Muscle of leg (tissue), 3 donors: ENCODE measurements at regions not wholly inside any gene's neighbourhood (a gene's known extent, or its start where the extent isn't known, plus 50 kb on each side); places are given as distances from the start of the nearest gene placed in this dataset.
"Not testable (repeated sequence)": the region's sequence is repeated elsewhere in the genome, so short reads cannot be mapped to it uniquely, and the experiment has no call there.

ENCODE experiments used
- DNase-seq: peaks from one replicate; pipeline ENCODE4 v3.0.0; 2013
- H3K27ac ChIP-seq: one replicate; pipeline ENCODE4 v1.5.1; 2013; ENCODE audit warnings: mild to moderate bottlenecking, low read length, control low read depth
- H3K27me3 ChIP-seq: one replicate; pipeline ENCODE4 v1.6.1; 2013; ENCODE audit warnings: low read length; ENCODE audit not compliant: control insufficient read depth, insufficient read depth
- H3K36me3 ChIP-seq: one replicate; pipeline ENCODE4 v1.6.1; 2013; ENCODE audit warnings: low read length; ENCODE audit not compliant: control insufficient read depth, insufficient read depth
- H3K4me1 ChIP-seq: one replicate; pipeline ENCODE4 v1.6.1; 2013; ENCODE audit warnings: low read length; ENCODE audit not compliant: control insufficient read depth, insufficient read depth
- H3K4me3 ChIP-seq: one replicate; pipeline ENCODE4 v1.5.1; 2013; ENCODE audit warnings: low read length, control low read depth
- H3K9me3 ChIP-seq: replicated peaks from 2 replicates; pipeline ENCODE4 v1.6.1; 2013; ENCODE audit warnings: low read depth, low read length; ENCODE audit not compliant: control insufficient read depth
- WGBS: methylation state at CpG from one replicate; pipeline ENCODE4 v1.1.5; 2013; ENCODE audit warnings: missing lambda C conversion rate; ENCODE audit not compliant: insufficient coverage; 5-methylcytosine and 5-hydroxymethylcytosine counted together

GRCh38 chr7:115585015-115585718 lies 445.4 kb downstream of the TFEC start:
- no peak for DNase-seq
- no peak overlapping the region for H3K27ac ChIP-seq
- no peaks in the 10 kb centered on the region for H3K36me3 ChIP-seq
- no peak overlapping the region for H3K4me3 ChIP-seq
- H3K9me3 ChIP-seq = no peaks in the 10 kb centered on the region
- no peaks in the 10 kb centered on the region for H3K27me3 ChIP-seq
- no CpG with 5 or more reads among the region's 5 CpGs for WGBS
- H3K4me1 ChIP-seq = no peaks in the 10 kb centered on the region

- H3K4me1 ChIP-seq = no peaks in the 10 kb centered on the region
- H3K9me3 ChIP-seq = no peaks in the 10 kb centered on the region
- no CpG with 5 or more reads among the region's 1 CpG for WGBS
- H3K4me3 ChIP-seq = no peak overlapping the region
- peak; percentile 35 for DNase-seq
- no peak overlapping the region for H3K27ac ChIP-seq
- H3K27me3 ChIP-seq = no peaks in the 10 kb centered on the region
- no peaks in the 10 kb centered on the region for H3K36me3 ChIP-seq
Observed at GRCh38 chr7:115582956-115583355, 447.6 kb downstream of the TFEC start.

- no peaks in the 10 kb centered on the region for H3K27me3 ChIP-seq
- no peak overlapping the region for H3K4me3 ChIP-seq
- peak; percentile 76 for DNase-seq
- H3K36me3 ChIP-seq = no peaks in the 10 kb centered on the region
- WGBS = 50% methylated on average over 1 of the region's 2 CpGs
- H3K27ac ChIP-seq = no peak overlapping the region
- H3K9me3 ChIP-seq = no peaks in the 10 kb centered on the region
- H3K4me1 ChIP-seq = no peaks in the 10 kb centered on the region
Observed at GRCh38 chr7:115578576-115578975, 452.0 kb downstream of the TFEC start.

- no peaks in the 10 kb centered on the region for H3K36me3 ChIP-seq
Observed at GRCh38 chr7:115574681-115575291, 455.8 kb downstream of the TFEC start.

GRCh38 chr7:115572111-115572510 lies 458.5 kb downstream of the TFEC start:
- no peaks in the 10 kb centered on the region for H3K4me1 ChIP-seq
- H3K4me3 ChIP-seq = no peak overlapping the region
- no peaks in the 10 kb centered on the region for H3K9me3 ChIP-seq
- no CpG with 5 or more reads among the region's 1 CpG for WGBS
- no peaks in the 10 kb centered on the region for H3K27me3 ChIP-seq
- peak; percentile 84 for DNase-seq
- no peaks in the 10 kb centered on the region for H3K36me3 ChIP-seq
- no peak overlapping the region for H3K27ac ChIP-seq

More at GRCh38 chr7:115574681-115575291, 455.8 kb downstream of the TFEC start:
- Histone ChIP-seq H3K4me1 (no peaks in the 10 kb centered on the region), H3K27me3 (no peaks in the 10 kb centered on the region), H3K9me3 (no peaks in the 10 kb centered on the region), H3K4me3 (no peak overlapping the region), H3K27ac (no peak overlapping the region)
- no CpG with 5 or more reads among the region's 6 CpGs for WGBS
- DNase-seq = no peak

GRCh38 chr7:115561335-115562110 lies 469.0 kb downstream of the TFEC start:
- 44% methylated on average over 2 of the region's 9 CpGs for WGBS

GRCh38 chr7:115559877-115560276 lies 470.7 kb downstream of the TFEC start:
- H3K9me3 ChIP-seq = no peaks in the 10 kb centered on the region
- no peak for DNase-seq
- no peaks in the 10 kb centered on the region for H3K27me3 ChIP-seq
- no peaks in the 10 kb centered on the region for H3K36me3 ChIP-seq
- H3K4me1 ChIP-seq = no peaks in the 10 kb centered on the region
- H3K4me3 ChIP-seq = no peak overlapping the region
- no peak overlapping the region for H3K27ac ChIP-seq
- WGBS = no CpG with 5 or more reads among the region's 1 CpG

More at GRCh38 chr7:115561335-115562110, 469.0 kb downstream of the TFEC start:
- no peak overlapping the region for H3K4me3 ChIP-seq
- no peak for DNase-seq
- H3K9me3 ChIP-seq = no peaks in the 10 kb centered on the region
- no peaks in the 10 kb centered on the region for H3K27me3 ChIP-seq
- no peaks in the 10 kb centered on the region for H3K36me3 ChIP-seq
- H3K4me1 ChIP-seq = no peaks in the 10 kb centered on the region
- no peak overlapping the region for H3K27ac ChIP-seq

- H3K4me3 ChIP-seq = no peak overlapping the region
- no CpG with 5 or more reads among the region's 1 CpG for WGBS
Observed at GRCh38 chr7:115558161-115558560, 472.4 kb downstream of the TFEC start.

GRCh38 chr7:115557296-115557695 lies 473.3 kb downstream of the TFEC start:
- H3K27me3 ChIP-seq, H3K4me3 ChIP-seq, H3K9me3 ChIP-seq, H3K27ac ChIP-seq, DNase-seq, H3K4me1 ChIP-seq, H3K36me3 ChIP-seq: not testable (repeated sequence)
- WGBS = no CpG with 5 or more reads among the region's 2 CpGs

More at GRCh38 chr7:115558161-115558560, 472.4 kb downstream of the TFEC start:
- Histone ChIP-seq H3K9me3 (no peaks in the 10 kb centered on the region), H3K36me3 (no peaks in the 10 kb centered on the region), H3K4me1 (no peaks in the 10 kb centered on the region), H3K27ac (no peak overlapping the region), H3K27me3 (no peaks in the 10 kb centered on the region)
- DNase-seq = no peak

GRCh38 chr7:115552766-115553165 lies 477.8 kb downstream of the TFEC start:
- Histone ChIP-seq H3K36me3 (no peaks in the 10 kb centered on the region), H3K27me3 (no peaks in the 10 kb centered on the region), H3K27ac (no peak overlapping the region), H3K9me3 (no peaks in the 10 kb centered on the region), H3K4me1 (no peaks in the 10 kb centered on the region), H3K4me3 (no peak overlapping the region)
- peak; percentile 35 for DNase-seq
- WGBS = 100% methylated on average over 1 of the region's 4 CpGs
